WTC11 (cell line): ENCODE measurements at regions not wholly inside any gene's neighbourhood (a gene's known extent, or its start where the extent isn't known, plus 50 kb on each side); places are given as distances from the start of the nearest gene placed in this dataset.

Source experiments
- ATAC-seq: fragments of 200-7000 bp; cut with Tn5 transposase; 2 replicates; pipeline ENCODE4 v1.10.0; 2021; ENCODE audit warnings: mild to moderate bottlenecking, moderate library complexity
- CTCF ChIA-PET: fragments of 300-600 bp; sonication (Branson Sonifier 250); formaldehyde crosslinking; loops from one replicate; lab custom pipeline; 2021; ENCODE audit warnings: antibody characterized with exemption; lab: Charles Lee
- POLR2A ChIA-PET: fragments of 350-600 bp; sonication (Branson Sonifier 250); formaldehyde crosslinking; loops from one replicate; lab custom pipeline; 2021; ENCODE audit warnings: antibody characterized with exemption; lab: Charles Lee
- DNase-seq: peaks from one replicate; pipeline ENCODE4 v3.0.0; 2021; ENCODE audit warnings: low spot score
- H3K27ac Mint-ChIP-seq: 2 replicates; pipeline ENCODE4 v1.8.0; 2021; ENCODE audit warnings: mixed read lengths
- H3K27me3 Mint-ChIP-seq: 2 replicates; pipeline ENCODE4 v1.8.0; 2021; ENCODE audit warnings: low read depth, mild to moderate bottlenecking, moderate library complexity, mixed read lengths
- H3K36me3 Mint-ChIP-seq: 2 replicates; pipeline ENCODE4 v1.8.0; 2021; ENCODE audit warnings: mixed read lengths
- H3K4me1 Mint-ChIP-seq: 2 replicates; pipeline ENCODE4 v1.8.0; 2022; ENCODE audit warnings: mixed read lengths
- H3K4me3 Mint-ChIP-seq: 2 replicates; pipeline ENCODE4 v1.8.0; 2021; ENCODE audit warnings: mild to moderate bottlenecking, moderate library complexity, mixed read lengths
- H3K9me3 Mint-ChIP-seq: 2 replicates; pipeline ENCODE4 v1.8.0; 2021; ENCODE audit warnings: mixed read lengths
- CBFB ChIP-seq: sonication (generic); formaldehyde crosslinking; IDR thresholded peaks from 2 replicates; pipeline ENCODE4 v1.8.1; 2022; ENCODE audit warnings: mild to moderate bottlenecking, low read depth, missing genetic modification reagents
- CREB1 ChIP-seq: sonication (generic); formaldehyde crosslinking; IDR thresholded peaks from 2 replicates; pipeline ENCODE4 v1.8.0; 2023; ENCODE audit warnings: mild to moderate bottlenecking, missing genetic modification reagents
- CREM ChIP-seq: sonication (generic); formaldehyde crosslinking; IDR thresholded peaks from 2 replicates; pipeline ENCODE4 v1.8.1; 2022; ENCODE audit warnings: mild to moderate bottlenecking, missing genetic modification reagents, moderate library complexity
- E2F5 ChIP-seq: sonication (generic); formaldehyde crosslinking; IDR thresholded peaks from 2 replicates; pipeline ENCODE4 v1.8.1; 2022; ENCODE audit warnings: mild to moderate bottlenecking, moderate library complexity, missing genetic modification reagents
- EMX1 ChIP-seq: fragments of 250-450 bp; sonication (Bioruptor Pico); IDR thresholded peaks from 2 replicates; pipeline ENCODE4 v1.8.0; 2021; ENCODE audit warnings: mild to moderate bottlenecking
- FOXP1 ChIP-seq: sonication (generic); formaldehyde crosslinking; IDR thresholded peaks from 2 replicates; pipeline ENCODE4 v1.8.0; 2022; ENCODE audit warnings: missing genetic modification reagents, mild to moderate bottlenecking, moderate library complexity, borderline replicate concordance
- HMGA2 ChIP-seq: fragments of 250-450 bp; sonication (Bioruptor Pico); IDR thresholded peaks from 2 replicates; pipeline ENCODE4 v1.4.0; 2021; ENCODE audit warnings: mild to moderate bottlenecking, moderate library complexity
- IRF2 ChIP-seq: sonication (generic); formaldehyde crosslinking; IDR thresholded peaks from 2 replicates; pipeline ENCODE4 v1.8.0; 2022; ENCODE audit warnings: low read depth, missing genetic modification reagents, borderline replicate concordance
- MYBL2 ChIP-seq: sonication (generic); formaldehyde crosslinking; IDR thresholded peaks from 2 replicates; pipeline ENCODE4 v1.8.1; 2023; ENCODE audit warnings: mild to moderate bottlenecking, moderate library complexity, missing genetic modification reagents
- PRRX2 ChIP-seq: fragments of 250-450 bp; sonication (Bioruptor Pico); IDR thresholded peaks from 2 replicates; pipeline ENCODE4 v1.8.0; 2021; ENCODE audit warnings: mild to moderate bottlenecking
- USF2 ChIP-seq: sonication (generic); formaldehyde crosslinking; IDR thresholded peaks from 2 replicates; pipeline ENCODE4 v1.8.1; 2023; ENCODE audit warnings: mild to moderate bottlenecking, missing genetic modification reagents, moderate library complexity
- ZNF121 ChIP-seq: sonication (generic); formaldehyde crosslinking; IDR thresholded peaks from 2 replicates; pipeline ENCODE4 v1.8.0; 2023; ENCODE audit warnings: missing genetic modification reagents
- ZNF317 ChIP-seq: sonication (generic); formaldehyde crosslinking; IDR thresholded peaks from 2 replicates; pipeline ENCODE4 v1.8.1; 2023; ENCODE audit warnings: low read depth, mild to moderate bottlenecking, moderate library complexity, missing genetic modification reagents, borderline replicate concordance
- ZNF532 ChIP-seq: fragments of 250-450 bp; sonication (Bioruptor Pico); IDR thresholded peaks from 2 replicates; pipeline ENCODE4 v1.9.0; 2021; ENCODE audit warnings: mild to moderate bottlenecking, borderline replicate concordance
- ZNF671 ChIP-seq: fragments of 250-450 bp; sonication (Bioruptor Pico); IDR thresholded peaks from 2 replicates; pipeline ENCODE4 v1.8.0; 2021; ENCODE audit warnings: mild to moderate bottlenecking
- TF ChIP-seq, protein P1 (sequence below): sonication (generic); formaldehyde crosslinking; IDR thresholded peaks from 2 replicates; pipeline ENCODE4 v1.8.1; 2023; ENCODE audit warnings: mild to moderate bottlenecking, moderate library complexity, missing genetic modification reagents
- TF ChIP-seq, protein P2 (sequence below): sonication (generic); formaldehyde crosslinking; IDR thresholded peaks from 2 replicates; pipeline ENCODE4 v1.8.0; 2022; ENCODE audit warnings: missing genetic modification reagents
- TF ChIP-seq, protein P3 (sequence below): sonication (generic); formaldehyde crosslinking; IDR thresholded peaks from 2 replicates; pipeline ENCODE4 v1.8.0; 2022; ENCODE audit warnings: mild to moderate bottlenecking, missing genetic modification reagents
- TF ChIP-seq, protein P4 (sequence below): fragments of 250-450 bp; sonication (Bioruptor Pico); IDR thresholded peaks from 2 replicates; pipeline ENCODE4 v1.9.0; 2021; ENCODE audit warnings: mild to moderate bottlenecking
- TF ChIP-seq, protein P5 (sequence below): fragments of 250-450 bp; sonication (Bioruptor Pico); IDR thresholded peaks from 2 replicates; pipeline ENCODE4 v2.1.2; 2022; ENCODE audit warnings: mild to moderate bottlenecking, moderate library complexity
- TF ChIP-seq, protein P6 (sequence below): sonication (generic); formaldehyde crosslinking; IDR thresholded peaks from 2 replicates; pipeline ENCODE4 v1.8.1; 2022; ENCODE audit warnings: missing genetic modification reagents, borderline replicate concordance

GRCh38 chr9:75389101-75389500 is 300.8 kb downstream of the OSTF1 start:
- Mint-ChIP-seq H3K27ac (no peak overlapping the region), H3K4me3 (no peak overlapping the region), H3K9me3 (peaks cover 50% of the 10 kb centered on the region), H3K36me3 (peaks cover 37% of the 10 kb centered on the region), H3K4me1 (no peaks in the 10 kb centered on the region), H3K27me3 (peaks cover 3% of the 10 kb centered on the region; the same call in 1 of the 2 replicates)
- ATAC-seq, result no peak
- no peak for TF ChIP-seq CREM
- TF ChIP-seq HMGA2, result no peak
- TF ChIP-seq, protein P1, sequence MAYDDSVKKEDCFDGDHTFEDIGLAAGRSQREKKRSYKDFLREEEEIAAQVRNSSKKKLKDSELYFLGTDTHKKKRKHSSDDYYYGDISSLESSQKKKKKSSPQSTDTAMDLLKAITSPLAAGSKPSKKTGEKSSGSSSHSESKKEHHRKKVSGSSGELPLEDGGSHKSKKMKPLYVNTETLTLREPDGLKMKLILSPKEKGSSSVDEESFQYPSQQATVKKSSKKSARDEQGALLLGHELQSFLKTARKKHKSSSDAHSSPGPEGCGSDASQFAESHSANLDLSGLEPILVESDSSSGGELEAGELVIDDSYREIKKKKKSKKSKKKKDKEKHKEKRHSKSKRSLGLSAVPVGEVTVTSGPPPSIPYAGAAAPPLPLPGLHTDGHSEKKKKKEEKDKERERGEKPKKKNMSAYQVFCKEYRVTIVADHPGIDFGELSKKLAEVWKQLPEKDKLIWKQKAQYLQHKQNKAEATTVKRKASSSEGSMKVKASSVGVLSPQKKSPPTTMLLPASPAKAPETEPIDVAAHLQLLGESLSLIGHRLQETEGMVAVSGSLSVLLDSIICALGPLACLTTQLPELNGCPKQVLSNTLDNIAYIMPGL (CRISPR knock-in tag), result no peak
- TF ChIP-seq ZNF532 (CRISPR knock-in tag), result no peak
- TF ChIP-seq, protein P2, sequence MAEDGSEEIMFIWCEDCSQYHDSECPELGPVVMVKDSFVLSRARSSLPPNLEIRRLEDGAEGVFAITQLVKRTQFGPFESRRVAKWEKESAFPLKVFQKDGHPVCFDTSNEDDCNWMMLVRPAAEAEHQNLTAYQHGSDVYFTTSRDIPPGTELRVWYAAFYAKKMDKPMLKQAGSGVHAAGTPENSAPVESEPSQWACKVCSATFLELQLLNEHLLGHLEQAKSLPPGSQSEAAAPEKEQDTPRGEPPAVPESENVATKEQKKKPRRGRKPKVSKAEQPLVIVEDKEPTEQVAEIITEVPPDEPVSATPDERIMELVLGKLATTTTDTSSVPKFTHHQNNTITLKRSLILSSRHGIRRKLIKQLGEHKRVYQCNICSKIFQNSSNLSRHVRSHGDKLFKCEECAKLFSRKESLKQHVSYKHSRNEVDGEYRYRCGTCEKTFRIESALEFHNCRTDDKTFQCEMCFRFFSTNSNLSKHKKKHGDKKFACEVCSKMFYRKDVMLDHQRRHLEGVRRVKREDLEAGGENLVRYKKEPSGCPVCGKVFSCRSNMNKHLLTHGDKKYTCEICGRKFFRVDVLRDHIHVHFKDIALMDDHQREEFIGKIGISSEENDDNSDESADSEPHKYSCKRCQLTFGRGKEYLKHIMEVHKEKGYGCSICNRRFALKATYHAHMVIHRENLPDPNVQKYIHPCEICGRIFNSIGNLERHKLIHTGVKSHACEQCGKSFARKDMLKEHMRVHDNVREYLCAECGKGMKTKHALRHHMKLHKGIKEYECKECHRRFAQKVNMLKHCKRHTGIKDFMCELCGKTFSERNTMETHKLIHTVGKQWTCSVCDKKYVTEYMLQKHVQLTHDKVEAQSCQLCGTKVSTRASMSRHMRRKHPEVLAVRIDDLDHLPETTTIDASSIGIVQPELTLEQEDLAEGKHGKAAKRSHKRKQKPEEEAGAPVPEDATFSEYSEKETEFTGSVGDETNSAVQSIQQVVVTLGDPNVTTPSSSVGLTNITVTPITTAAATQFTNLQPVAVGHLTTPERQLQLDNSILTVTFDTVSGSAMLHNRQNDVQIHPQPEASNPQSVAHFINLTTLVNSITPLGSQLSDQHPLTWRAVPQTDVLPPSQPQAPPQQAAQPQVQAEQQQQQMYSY, result no peak
- TF ChIP-seq ZNF121 (CRISPR knock-in tag), result no peak
- TF ChIP-seq, protein P3, sequence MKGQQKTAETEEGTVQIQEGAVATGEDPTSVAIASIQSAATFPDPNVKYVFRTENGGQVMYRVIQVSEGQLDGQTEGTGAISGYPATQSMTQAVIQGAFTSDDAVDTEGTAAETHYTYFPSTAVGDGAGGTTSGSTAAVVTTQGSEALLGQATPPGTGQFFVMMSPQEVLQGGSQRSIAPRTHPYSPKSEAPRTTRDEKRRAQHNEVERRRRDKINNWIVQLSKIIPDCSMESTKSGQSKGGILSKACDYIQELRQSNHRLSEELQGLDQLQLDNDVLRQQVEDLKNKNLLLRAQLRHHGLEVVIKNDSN, result no peak
- TF ChIP-seq EMX1 (CRISPR knock-in tag), result no peak
- no peak for TF ChIP-seq CBFB (CRISPR knock-in tag)
- TF ChIP-seq PRRX2 (CRISPR knock-in tag), result no peak
- TF ChIP-seq MYBL2, result no peak
- TF ChIP-seq CREB1, result no peak
- TF ChIP-seq, protein P4, sequence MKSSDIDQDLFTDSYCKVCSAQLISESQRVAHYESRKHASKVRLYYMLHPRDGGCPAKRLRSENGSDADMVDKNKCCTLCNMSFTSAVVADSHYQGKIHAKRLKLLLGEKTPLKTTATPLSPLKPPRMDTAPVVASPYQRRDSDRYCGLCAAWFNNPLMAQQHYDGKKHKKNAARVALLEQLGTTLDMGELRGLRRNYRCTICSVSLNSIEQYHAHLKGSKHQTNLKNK, result no peak
- no peak for DNase-seq
- ChIA-PET POLR2A (no interaction called here), CTCF (no interaction called here)

DNA sequence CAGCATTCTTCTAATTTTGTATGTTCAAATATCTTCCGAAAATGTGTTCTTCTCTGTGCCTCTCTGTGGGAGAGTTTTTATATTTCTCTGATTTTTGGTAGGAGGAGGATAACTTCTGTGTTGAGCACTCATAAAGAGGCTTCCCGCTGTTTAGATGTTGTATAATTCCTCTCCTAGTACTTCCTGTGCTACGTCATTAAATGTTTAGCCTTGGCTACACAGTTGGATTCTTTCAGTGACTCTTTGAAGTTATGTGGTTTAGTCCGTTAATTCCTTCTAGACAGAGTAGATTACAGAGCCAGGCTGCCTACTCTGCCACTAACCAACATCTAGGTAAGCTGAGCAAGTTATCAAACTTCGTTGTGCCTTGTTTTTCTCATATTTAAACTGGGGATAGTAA is 302.6 kb downstream of the OSTF1 start:
- H3K36me3 Mint-ChIP-seq, result peaks cover 19% of the 10 kb centered on the region
- no peaks in the 10 kb centered on the region for H3K4me1 Mint-ChIP-seq
- no peaks in the 10 kb centered on the region for H3K27me3 Mint-ChIP-seq
- H3K4me3 Mint-ChIP-seq, result no peak overlapping the region
- POLR2A ChIA-PET, result no interaction called here
- ATAC-seq (no peak), DNase-seq (no peak)
- CTCF ChIA-PET, result no interaction called here
- H3K9me3 Mint-ChIP-seq, result peaks cover 32% of the 10 kb centered on the region
- no peak overlapping the region for H3K27ac Mint-ChIP-seq
- TF ChIP-seq E2F5 (CRISPR knock-in tag), result no peak
- TF ChIP-seq IRF2 (CRISPR knock-in tag), result no peak
- TF ChIP-seq FOXP1, result no peak
- no peak for TF ChIP-seq ZNF671
- TF ChIP-seq, protein P5, sequence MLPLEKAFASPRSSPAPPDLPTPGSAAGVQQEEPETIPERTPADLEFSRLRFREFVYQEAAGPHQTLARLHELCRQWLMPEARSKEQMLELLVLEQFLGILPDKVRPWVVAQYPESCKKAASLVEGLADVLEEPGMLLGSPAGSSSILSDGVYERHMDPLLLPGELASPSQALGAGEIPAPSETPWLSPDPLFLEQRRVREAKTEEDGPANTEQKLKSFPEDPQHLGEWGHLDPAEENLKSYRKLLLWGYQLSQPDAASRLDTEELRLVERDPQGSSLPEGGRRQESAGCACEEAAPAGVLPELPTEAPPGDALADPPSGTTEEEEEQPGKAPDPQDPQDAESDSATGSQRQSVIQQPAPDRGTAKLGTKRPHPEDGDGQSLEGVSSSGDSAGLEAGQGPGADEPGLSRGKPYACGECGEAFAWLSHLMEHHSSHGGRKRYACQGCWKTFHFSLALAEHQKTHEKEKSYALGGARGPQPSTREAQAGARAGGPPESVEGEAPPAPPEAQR (CRISPR knock-in tag), result no peak
- TF ChIP-seq ZNF317 (CRISPR knock-in tag), result no peak
- TF ChIP-seq USF2 (CRISPR knock-in tag), result no peak
- TF ChIP-seq, protein P6, sequence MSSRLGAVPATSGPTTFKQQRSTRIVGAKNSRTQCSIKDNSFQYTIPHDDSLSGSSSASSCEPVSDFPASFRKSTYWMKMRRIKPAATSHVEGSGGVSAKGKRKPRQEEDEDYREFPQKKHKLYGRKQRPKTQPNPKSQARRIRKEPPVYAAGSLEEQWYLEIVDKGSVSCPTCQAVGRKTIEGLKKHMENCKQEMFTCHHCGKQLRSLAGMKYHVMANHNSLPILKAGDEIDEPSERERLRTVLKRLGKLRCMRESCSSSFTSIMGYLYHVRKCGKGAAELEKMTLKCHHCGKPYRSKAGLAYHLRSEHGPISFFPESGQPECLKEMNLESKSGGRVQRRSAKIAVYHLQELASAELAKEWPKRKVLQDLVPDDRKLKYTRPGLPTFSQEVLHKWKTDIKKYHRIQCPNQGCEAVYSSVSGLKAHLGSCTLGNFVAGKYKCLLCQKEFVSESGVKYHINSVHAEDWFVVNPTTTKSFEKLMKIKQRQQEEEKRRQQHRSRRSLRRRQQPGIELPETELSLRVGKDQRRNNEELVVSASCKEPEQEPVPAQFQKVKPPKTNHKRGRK (CRISPR knock-in tag), result no peak
